ENCODE measurements at regions not wholly inside any gene's neighbourhood (a gene's known extent, or its start where the extent isn't known, plus 50 kb on each side); places are given as distances from the start of the nearest gene placed in this dataset.

DNA sequence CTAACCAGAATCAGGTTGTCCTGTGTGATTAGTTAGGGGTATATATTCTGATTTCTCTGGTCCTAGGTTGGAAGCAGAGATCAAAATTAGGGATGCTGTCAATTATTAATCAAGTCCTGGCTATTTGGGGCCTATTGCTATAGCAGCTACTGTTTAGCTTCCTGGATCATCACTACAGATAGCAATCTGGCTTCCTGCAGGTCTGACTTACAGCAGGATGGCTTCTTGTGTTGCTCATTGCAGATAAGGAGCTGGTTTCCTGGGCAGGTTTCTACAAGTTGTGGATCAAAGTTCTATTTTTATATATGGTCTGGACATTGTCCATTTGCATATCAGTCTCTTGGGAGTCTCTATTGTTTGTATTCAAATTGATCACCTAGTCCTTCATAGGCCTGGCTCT, 57.7 kb upstream of the C4orf54 start:
- no peak for TF ChIP-seq CREB1 (IDR thresholded peaks at IDR 0.05; ENCODE audit: low read depth)
- TF ChIP-seq TEAD4 (IDR thresholded peaks at IDR 0.05): no peak
- TF ChIP-seq TAF1 (IDR thresholded peaks at IDR 0.05; ENCODE audit: low read depth): no peak
- no peak for TF ChIP-seq EP300 (IDR thresholded peaks at IDR 0.05; ENCODE audit: borderline replicate concordance)
- TF ChIP-seq, protein P1, sequence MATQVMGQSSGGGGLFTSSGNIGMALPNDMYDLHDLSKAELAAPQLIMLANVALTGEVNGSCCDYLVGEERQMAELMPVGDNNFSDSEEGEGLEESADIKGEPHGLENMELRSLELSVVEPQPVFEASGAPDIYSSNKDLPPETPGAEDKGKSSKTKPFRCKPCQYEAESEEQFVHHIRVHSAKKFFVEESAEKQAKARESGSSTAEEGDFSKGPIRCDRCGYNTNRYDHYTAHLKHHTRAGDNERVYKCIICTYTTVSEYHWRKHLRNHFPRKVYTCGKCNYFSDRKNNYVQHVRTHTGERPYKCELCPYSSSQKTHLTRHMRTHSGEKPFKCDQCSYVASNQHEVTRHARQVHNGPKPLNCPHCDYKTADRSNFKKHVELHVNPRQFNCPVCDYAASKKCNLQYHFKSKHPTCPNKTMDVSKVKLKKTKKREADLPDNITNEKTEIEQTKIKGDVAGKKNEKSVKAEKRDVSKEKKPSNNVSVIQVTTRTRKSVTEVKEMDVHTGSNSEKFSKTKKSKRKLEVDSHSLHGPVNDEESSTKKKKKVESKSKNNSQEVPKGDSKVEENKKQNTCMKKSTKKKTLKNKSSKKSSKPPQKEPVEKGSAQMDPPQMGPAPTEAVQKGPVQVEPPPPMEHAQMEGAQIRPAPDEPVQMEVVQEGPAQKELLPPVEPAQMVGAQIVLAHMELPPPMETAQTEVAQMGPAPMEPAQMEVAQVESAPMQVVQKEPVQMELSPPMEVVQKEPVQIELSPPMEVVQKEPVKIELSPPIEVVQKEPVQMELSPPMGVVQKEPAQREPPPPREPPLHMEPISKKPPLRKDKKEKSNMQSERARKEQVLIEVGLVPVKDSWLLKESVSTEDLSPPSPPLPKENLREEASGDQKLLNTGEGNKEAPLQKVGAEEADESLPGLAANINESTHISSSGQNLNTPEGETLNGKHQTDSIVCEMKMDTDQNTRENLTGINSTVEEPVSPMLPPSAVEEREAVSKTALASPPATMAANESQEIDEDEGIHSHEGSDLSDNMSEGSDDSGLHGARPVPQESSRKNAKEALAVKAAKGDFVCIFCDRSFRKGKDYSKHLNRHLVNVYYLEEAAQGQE (IDR thresholded peaks at IDR 0.05; ENCODE audit: low read depth): no peak
- no peak for TF ChIP-seq RAD21 (IDR thresholded peaks at IDR 0.05; ENCODE audit: low read depth)
- no peak for TF ChIP-seq NFIC (IDR thresholded peaks at IDR 0.05)
- TF ChIP-seq, protein P2, sequence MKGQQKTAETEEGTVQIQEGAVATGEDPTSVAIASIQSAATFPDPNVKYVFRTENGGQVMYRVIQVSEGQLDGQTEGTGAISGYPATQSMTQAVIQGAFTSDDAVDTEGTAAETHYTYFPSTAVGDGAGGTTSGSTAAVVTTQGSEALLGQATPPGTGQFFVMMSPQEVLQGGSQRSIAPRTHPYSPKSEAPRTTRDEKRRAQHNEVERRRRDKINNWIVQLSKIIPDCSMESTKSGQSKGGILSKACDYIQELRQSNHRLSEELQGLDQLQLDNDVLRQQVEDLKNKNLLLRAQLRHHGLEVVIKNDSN (IDR thresholded peaks at IDR 0.05): no peak
- TF ChIP-seq, protein P3, sequence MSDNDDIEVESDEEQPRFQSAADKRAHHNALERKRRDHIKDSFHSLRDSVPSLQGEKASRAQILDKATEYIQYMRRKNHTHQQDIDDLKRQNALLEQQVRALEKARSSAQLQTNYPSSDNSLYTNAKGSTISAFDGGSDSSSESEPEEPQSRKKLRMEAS (IDR thresholded peaks at IDR 0.05): no peak
- no peak for TF ChIP-seq TCF12 (IDR thresholded peaks at IDR 0.05; ENCODE audit: low read depth)
- TF ChIP-seq YY1 (IDR thresholded peaks at IDR 0.05; ENCODE audit: low read depth): no peak
- TF ChIP-seq EGR1 (IDR thresholded peaks at IDR 0.05): no peak
- TF ChIP-seq FOXM1 (IDR thresholded peaks at IDR 0.05; ENCODE audit: borderline replicate concordance, low read depth): no peak
- TF ChIP-seq CEBPB (IDR thresholded peaks at IDR 0.05): no peak
